H9 (cell line): ENCODE measurements at regions not wholly inside any gene's neighbourhood (a gene's known extent, or its start where the extent isn't known, plus 50 kb on each side); places are given as distances from the start of the nearest gene placed in this dataset.

Source experiments
- DNase-seq: peaks from one replicate; pipeline ENCODE4 v3.0.0-alpha.2; 2017
- H2AFZ ChIP-seq: one replicate; pipeline ENCODE4 v1.6.1; 2013; ENCODE audit warnings: mild to moderate bottlenecking, low read length, control low read depth, moderate library complexity
- H2AK5ac ChIP-seq: 2 replicates; pipeline ENCODE4 v1.6.1; 2013; ENCODE audit warnings: low read length, control low read depth, mixed read lengths; ENCODE audit not compliant: insufficient read length
- H2BK120ac ChIP-seq: one replicate; pipeline ENCODE4 v1.6.1; 2013; ENCODE audit warnings: low read depth, mild to moderate bottlenecking, low read length, control low read depth, inconsistent platforms; ENCODE audit not compliant: poor library complexity, severe bottlenecking
- H2BK12ac ChIP-seq: 2 replicates; pipeline ENCODE4 v1.6.1; 2013; ENCODE audit warnings: low read length, control low read depth, mixed read lengths, low read depth; ENCODE audit not compliant: insufficient read length
- H2BK15ac ChIP-seq: 2 replicates; pipeline ENCODE4 v1.6.1; 2013; ENCODE audit warnings: low read depth, low read length, control low read depth
- H2BK20ac ChIP-seq: one replicate; pipeline ENCODE4 v1.6.1; 2013; ENCODE audit warnings: low read depth, mild to moderate bottlenecking, low read length, control low read depth, inconsistent platforms; ENCODE audit not compliant: poor library complexity, severe bottlenecking
- H2BK5ac ChIP-seq: 2 replicates; pipeline ENCODE4 v1.6.1; 2013; ENCODE audit warnings: low read length, control low read depth, mixed read lengths; ENCODE audit not compliant: insufficient read length
- H3K14ac ChIP-seq: 2 replicates; pipeline ENCODE4 v1.6.1; 2013; ENCODE audit warnings: low read length, control low read depth; ENCODE audit not compliant: insufficient read depth
- H3K18ac ChIP-seq: 2 replicates; pipeline ENCODE4 v1.6.1; 2013; ENCODE audit warnings: low read depth, mild to moderate bottlenecking, mixed read lengths, low read length, control low read depth; ENCODE audit not compliant: insufficient read length
- H3K23ac ChIP-seq: 2 replicates; pipeline ENCODE4 v1.6.1; 2013; ENCODE audit warnings: low read length, control low read depth, mixed read lengths, low read depth; ENCODE audit not compliant: insufficient read length
- H3K23me2 ChIP-seq: 2 replicates; pipeline ENCODE4 v1.6.1; 2013; ENCODE audit warnings: low read depth, mild to moderate bottlenecking, mixed read lengths, low read length, control low read depth; ENCODE audit not compliant: insufficient read length, poor library complexity, severe bottlenecking
- H3K27ac ChIP-seq: 2 replicates; pipeline ENCODE4 v1.5.1; 2013; ENCODE audit warnings: low read length, control low read depth, mixed read lengths, low read depth; ENCODE audit not compliant: insufficient read length
- H3K27me3 ChIP-seq: 2 replicates; pipeline ENCODE4 v1.6.1; 2013; ENCODE audit warnings: low read length, control low read depth, inconsistent platforms; ENCODE audit not compliant: insufficient read depth
- H3K4ac ChIP-seq: 2 replicates; pipeline ENCODE4 v1.6.1; 2013; ENCODE audit warnings: low read depth, mild to moderate bottlenecking, control low read depth, inconsistent platforms, low read length, moderate library complexity
- H3K4me1 ChIP-seq: 2 replicates; pipeline ENCODE4 v1.6.1; 2013; ENCODE audit warnings: low read length, control low read depth, inconsistent platforms; ENCODE audit not compliant: insufficient read depth
- H3K4me2 ChIP-seq: 2 replicates; pipeline ENCODE4 v1.6.1; 2013; ENCODE audit warnings: low read length, control low read depth, mixed read lengths; ENCODE audit not compliant: insufficient read length, insufficient read depth
- H3K56ac ChIP-seq: 2 replicates; pipeline ENCODE4 v1.6.1; 2013; ENCODE audit warnings: low read depth, mild to moderate bottlenecking, mixed read lengths, low read length, control low read depth; ENCODE audit not compliant: insufficient read length
- H3K79me1 ChIP-seq: 2 replicates; pipeline ENCODE4 v1.6.1; 2013; ENCODE audit warnings: low read depth, mild to moderate bottlenecking, moderate library complexity, low read length, control low read depth, inconsistent platforms; ENCODE audit not compliant: insufficient read depth, poor library complexity, severe bottlenecking
- H3K79me2 ChIP-seq: 2 replicates; pipeline ENCODE4 v1.6.1; 2013; ENCODE audit warnings: low read length, control low read depth, inconsistent platforms; ENCODE audit not compliant: insufficient read depth
- H3K9ac ChIP-seq: 2 replicates; pipeline ENCODE4 v1.6.1; 2013; ENCODE audit warnings: low read length, control low read depth, mixed read lengths; ENCODE audit not compliant: insufficient read length; ENCODE audit errors: extremely low read depth
- H3K9me3 ChIP-seq: one replicate; pipeline ENCODE4 v1.6.1; 2013; ENCODE audit warnings: low read depth, low read length, inconsistent platforms; ENCODE audit not compliant: control insufficient read depth
- H3T11ph ChIP-seq: one replicate; pipeline ENCODE4 v1.6.1; 2013; ENCODE audit warnings: mild to moderate bottlenecking, low read length, control low read depth, inconsistent platforms
- H4K20me1 ChIP-seq: one replicate; pipeline ENCODE4 v1.6.1; 2013; ENCODE audit not compliant: control insufficient read depth, insufficient read length, insufficient read depth
- H4K5ac ChIP-seq: 2 replicates; pipeline ENCODE4 v1.6.1; 2013; ENCODE audit warnings: low read depth, mild to moderate bottlenecking, mixed read lengths, low read length, control low read depth; ENCODE audit not compliant: insufficient read length
- H4K8ac ChIP-seq: replicated peaks from 2 replicates; pipeline ENCODE4 v1.6.1; 2013; ENCODE audit warnings: low read length, control low read depth, mixed read lengths, low read depth; ENCODE audit not compliant: insufficient read length
- H4K91ac ChIP-seq: 2 replicates; pipeline ENCODE4 v1.6.1; 2013; ENCODE audit warnings: low read depth, mild to moderate bottlenecking, moderate library complexity, mixed read lengths, low read length, control low read depth; ENCODE audit not compliant: insufficient read length
- H3K27ac Mint-ChIP-seq, 3 experiments: 2 replicates in 2 of 3; 3 replicates in 1 of 3; pipeline ENCODE4 v1.8.0; 2020 to 2021; ENCODE audit warnings: mixed read lengths in 3 of 3, mild to moderate bottlenecking in 1 of 3, moderate library complexity in 1 of 3
- H3K27me3 Mint-ChIP-seq: 2 replicates; pipeline ENCODE4 v1.8.0; 2021; ENCODE audit warnings: low read depth, mild to moderate bottlenecking, moderate library complexity, mixed read lengths
- H3K36me3 Mint-ChIP-seq, 3 experiments: 2 replicates in 2 of 3; 3 replicates in 1 of 3; pipeline ENCODE4 v1.8.0; 2020 to 2021; ENCODE audit warnings: low read depth in 3 of 3, mixed read lengths in 3 of 3; ENCODE audit not compliant: insufficient read depth in 1 of 3
- H3K4me1 Mint-ChIP-seq, 2 experiments: 2 replicates each; pipeline ENCODE4 v1.8.0; 2020; ENCODE audit warnings: mixed read lengths in 2 of 2
- H3K4me3 Mint-ChIP-seq, 2 experiments: 2 replicates in 1 of 2; 3 replicates in 1 of 2; pipeline ENCODE4 v1.8.0; 2020 to 2021; ENCODE audit warnings: mild to moderate bottlenecking in 2 of 2, mixed read lengths in 2 of 2, moderate library complexity in 1 of 2
- H3K9me3 Mint-ChIP-seq, 2 experiments: 2 replicates in 1 of 2; 3 replicates in 1 of 2; pipeline ENCODE4 v1.8.0; 2020; ENCODE audit warnings: mild to moderate bottlenecking in 2 of 2, mixed read lengths in 2 of 2, moderate library complexity in 1 of 2
- WGBS: extraction: QIAGEN DNeasy Blood & Tissue Kit; methylation state at CpG from one replicate; pipeline ENCODE4 v1.1.7; 2013; ENCODE audit warnings: missing lambda C conversion rate, low lambda C conversion rate, mixed read lengths; ENCODE audit not compliant: insufficient read length; ENCODE audit errors: extremely low coverage; 5-methylcytosine and 5-hydroxymethylcytosine counted together
- TF ChIP-seq, protein P1 (sequence below): fragments of 200-600 bp; sonication (generic); conservative IDR thresholded peaks from 3 replicates; pipeline ENCODE4 v1.8.0; 2021; ENCODE audit warnings: antibody characterized with exemption, mild to moderate bottlenecking

GRCh38 chr4:27973700-27974099 is 1113.1 kb downstream of the STIM2 start:
- Mint-ChIP-seq H3K4me3 (no peak overlapping the region), H3K4me1 (peaks cover 12 to 19% of the 10 kb centered on the region in 2 experiments), H3K27me3 (no peaks in the 10 kb centered on the region), H3K27ac (no peak overlapping the region), H3K36me3 (peaks cover 0 to 5% (median 0%) of the 10 kb centered on the region in 3 experiments; a peak in 1 of 7 replicates), H3K9me3 (no peaks in the 10 kb centered on the region)
- Histone ChIP-seq H2BK20ac (no peak overlapping the region), H3K56ac (no peak overlapping the region), H3K79me2 (no peaks in the 10 kb centered on the region), H3K9me3 (no peaks in the 10 kb centered on the region), H3K4ac (no peak overlapping the region), H3K9ac (no peak overlapping the region), H3K4me2 (no peak overlapping the region), H3K14ac (no peak overlapping the region), H3K4me1 (no peaks in the 10 kb centered on the region), H3K79me1 (no peaks in the 10 kb centered on the region), H3K23me2 (no peaks in the 10 kb centered on the region), H2BK5ac (no peak overlapping the region), H2BK15ac (no peak overlapping the region), H3K27me3 (no peaks in the 10 kb centered on the region), H4K91ac (no peak overlapping the region), H2AK5ac (no peak overlapping the region), H2AFZ (no peak overlapping the region), H2BK120ac (no peak overlapping the region), H2BK12ac (no peak overlapping the region), H3K23ac (no peak overlapping the region), H4K5ac (no peak overlapping the region), H4K20me1 (no peaks in the 10 kb centered on the region), H4K8ac (no peak overlapping the region), H3K18ac (no peak overlapping the region), H3K27ac (no peak overlapping the region), H3T11ph (no peak overlapping the region)
- TF ChIP-seq, protein P1, sequence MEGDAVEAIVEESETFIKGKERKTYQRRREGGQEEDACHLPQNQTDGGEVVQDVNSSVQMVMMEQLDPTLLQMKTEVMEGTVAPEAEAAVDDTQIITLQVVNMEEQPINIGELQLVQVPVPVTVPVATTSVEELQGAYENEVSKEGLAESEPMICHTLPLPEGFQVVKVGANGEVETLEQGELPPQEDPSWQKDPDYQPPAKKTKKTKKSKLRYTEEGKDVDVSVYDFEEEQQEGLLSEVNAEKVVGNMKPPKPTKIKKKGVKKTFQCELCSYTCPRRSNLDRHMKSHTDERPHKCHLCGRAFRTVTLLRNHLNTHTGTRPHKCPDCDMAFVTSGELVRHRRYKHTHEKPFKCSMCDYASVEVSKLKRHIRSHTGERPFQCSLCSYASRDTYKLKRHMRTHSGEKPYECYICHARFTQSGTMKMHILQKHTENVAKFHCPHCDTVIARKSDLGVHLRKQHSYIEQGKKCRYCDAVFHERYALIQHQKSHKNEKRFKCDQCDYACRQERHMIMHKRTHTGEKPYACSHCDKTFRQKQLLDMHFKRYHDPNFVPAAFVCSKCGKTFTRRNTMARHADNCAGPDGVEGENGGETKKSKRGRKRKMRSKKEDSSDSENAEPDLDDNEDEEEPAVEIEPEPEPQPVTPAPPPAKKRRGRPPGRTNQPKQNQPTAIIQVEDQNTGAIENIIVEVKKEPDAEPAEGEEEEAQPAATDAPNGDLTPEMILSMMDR: no peak
- DNase-seq: no peak
- no CpG with 5 or more reads among the region's 1 CpG for WGBS
